ENCODE measurements at regions not wholly inside any gene's neighbourhood (a gene's known extent, or its start where the extent isn't known, plus 50 kb on each side); places are given as distances from the start of the nearest gene placed in this dataset.

- no peak for DNase-seq
Measured at GRCh38 chr5:32990593-32991420, 279.7 kb downstream of the NPR3 start.

- no peak for DNase-seq
Measured at GRCh38 chr5:32991421-32991815, 280.3 kb downstream of the NPR3 start.

DNA sequence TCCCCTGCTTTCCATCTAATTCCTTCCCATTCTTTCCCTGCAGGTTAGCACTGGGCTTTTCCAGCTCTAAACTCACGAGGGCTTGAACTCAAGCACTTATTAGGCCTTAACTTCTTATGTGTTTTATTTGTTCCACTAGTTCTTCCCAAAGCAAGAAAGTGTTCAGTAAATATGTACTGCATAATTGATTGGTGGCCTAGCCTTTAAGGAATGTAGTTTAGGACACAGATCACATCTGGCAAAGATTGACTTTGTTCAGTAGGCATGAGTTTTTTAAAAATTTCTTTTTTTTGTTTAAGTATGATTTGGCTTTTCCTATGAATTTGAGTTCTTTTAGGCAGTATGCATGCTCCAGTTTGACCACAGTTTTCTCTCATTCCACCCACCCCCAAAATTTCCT lies 285.2 kb downstream of the NPR3 start:
- DNase-seq = no peak

DNA sequence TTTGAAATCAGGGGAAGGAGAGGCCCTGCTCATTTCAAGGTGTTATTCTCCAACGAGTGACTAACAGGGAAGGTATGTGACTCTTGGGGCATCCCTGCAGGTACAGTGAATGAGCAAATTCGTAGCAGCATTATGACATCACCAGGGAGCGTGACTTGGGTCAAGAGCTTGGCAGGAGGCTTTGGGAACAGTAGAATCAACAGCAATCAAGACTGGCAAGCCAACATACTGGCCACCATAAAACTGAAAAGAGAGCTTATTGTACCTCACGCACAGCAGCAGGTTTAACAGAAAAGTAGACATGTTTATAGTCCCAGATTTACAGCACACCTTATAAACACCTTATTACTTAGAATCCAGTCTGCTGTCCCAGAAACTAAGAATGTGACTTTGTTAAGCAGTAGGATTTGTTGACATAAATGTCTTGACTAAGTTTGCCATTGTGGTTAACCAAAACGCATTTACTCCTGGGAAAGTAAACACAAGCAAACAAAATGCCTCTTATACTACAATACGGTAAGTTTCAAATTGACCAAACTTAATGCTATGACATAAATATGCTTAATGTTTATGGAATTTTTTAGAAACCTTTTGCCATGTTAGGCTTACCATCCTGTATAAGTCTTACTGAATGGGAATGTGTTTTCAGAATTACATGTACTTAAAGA lies 297.8 kb downstream of the NPR3 start:
- DNase-seq = no peak

- DNase-seq = no peak
Measured at GRCh38 chr5:33010846-33011245, 299.7 kb downstream of the NPR3 start.

GRCh38 chr5:33011801-33012200 lies 300.7 kb downstream of the NPR3 start:
- DNase-seq = no peak

GRCh38 chr5:33023649-33024048 lies 312.5 kb downstream of the NPR3 start:
- no peak for DNase-seq

GRCh38 chr5:33032271-33033070 lies 321.4 kb downstream of the NPR3 start:
- DNase-seq = no peak

- DNase-seq = no peak
Measured at GRCh38 chr5:33033516-33033915, 322.4 kb downstream of the NPR3 start.

DNA sequence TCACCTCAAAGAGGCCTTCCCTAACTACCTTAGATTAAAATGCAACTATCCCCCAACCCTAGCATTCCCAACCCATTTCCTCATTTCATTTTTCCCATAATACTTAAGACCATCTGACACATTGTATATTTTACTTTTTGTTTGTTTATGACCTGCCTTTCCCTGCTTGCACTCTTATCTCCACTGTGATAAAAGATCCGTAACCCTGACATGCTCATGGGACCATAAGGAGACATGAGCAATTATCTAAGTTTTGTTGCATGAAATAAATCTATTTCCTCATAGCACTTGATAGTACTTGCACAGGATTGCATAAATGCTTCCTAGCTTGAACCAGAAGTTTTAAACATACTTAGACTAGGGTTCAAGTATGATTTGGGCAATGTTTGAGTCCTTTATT lies 323.7 kb downstream of the NPR3 start:
- DNase-seq = no peak

DNA sequence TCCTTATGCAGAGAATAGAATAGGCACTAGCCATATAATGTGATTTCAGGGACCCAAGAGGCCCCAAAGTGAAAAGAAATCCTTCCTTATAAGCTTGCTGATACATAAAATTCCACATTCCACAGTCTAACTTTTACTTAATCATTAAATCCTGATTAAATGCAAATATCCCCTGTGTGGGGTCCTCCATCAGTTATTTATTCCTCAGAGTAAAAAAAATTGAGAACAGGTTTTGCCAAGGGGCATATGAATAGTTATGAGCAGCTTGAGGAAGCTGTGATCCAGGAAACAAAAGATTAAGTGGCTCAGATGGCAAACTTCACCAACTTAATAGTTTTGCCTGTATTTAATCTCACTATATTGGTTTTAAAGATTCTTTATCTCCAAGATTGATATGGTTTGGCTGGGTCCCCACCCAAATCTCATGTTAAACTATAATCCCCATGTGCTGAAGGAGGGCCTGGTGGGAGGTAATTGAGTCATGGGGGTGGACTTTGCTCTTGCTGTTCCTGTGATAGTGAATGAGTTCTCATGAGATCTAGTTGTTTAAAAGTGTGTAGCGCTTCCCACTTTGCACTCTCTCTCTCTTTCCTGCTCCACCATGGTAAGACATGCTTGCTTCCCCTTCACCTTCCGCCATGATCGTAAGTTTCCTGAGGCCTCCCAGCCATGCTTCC lies 324.9 kb downstream of the NPR3 start:
- DNase-seq = no peak

- DNase-seq = no peak
Measured at GRCh38 chr5:33037076-33037475, 326.0 kb downstream of the NPR3 start.

DNA sequence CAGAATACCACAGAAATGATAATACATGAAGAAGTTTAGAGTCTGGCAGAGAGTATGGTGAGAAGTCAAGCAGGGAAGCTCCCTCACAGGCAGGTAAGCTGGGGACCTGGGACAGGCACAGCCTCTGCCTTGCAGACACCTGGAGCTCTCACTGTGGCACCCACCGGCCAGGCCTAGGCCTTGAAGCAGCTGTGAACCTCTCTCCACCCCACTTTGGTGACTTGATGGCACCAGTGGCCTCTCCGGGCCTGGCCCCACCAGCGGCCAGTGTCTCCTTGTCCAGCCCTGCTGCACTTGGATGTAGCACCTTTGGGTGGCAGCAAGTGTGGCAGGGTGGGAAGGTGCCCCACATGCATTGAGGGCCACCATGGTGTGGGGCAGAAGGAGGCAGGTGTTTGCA lies 330.5 kb downstream of the NPR3 start:
- no peak for DNase-seq

DNA sequence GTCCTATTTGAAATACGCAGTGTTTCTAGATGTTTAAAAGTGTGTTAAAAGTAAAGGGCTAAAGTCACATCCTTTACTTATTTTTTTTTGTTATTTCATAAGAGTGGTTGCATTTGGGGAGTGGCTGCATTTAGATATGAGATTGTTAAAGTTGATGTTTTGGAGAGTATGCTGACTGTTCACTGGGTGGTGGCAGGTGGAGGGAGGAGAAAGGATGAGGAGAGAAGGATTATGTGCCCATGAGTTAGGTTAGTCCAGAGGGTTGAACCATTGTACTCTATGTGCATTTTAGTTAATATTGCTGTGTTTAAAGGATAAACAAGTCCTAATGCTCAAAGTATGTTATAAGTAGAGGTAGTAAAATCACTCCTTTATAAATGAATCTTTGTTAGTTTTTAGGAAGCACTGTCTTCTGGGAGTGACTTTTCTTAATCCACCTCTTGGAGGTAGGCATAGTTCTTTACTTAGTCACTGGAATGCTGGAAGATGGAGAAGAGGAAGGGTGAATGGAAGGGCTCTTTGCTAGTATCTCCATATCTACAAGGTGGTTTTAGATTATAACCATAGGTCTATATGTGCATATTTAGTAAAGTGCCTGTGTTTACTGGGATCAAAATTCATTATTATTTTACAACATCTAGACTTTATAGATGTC lies 332.3 kb downstream of the NPR3 start:
- DNase-seq = no peak

GRCh38 chr5:33046091-33046490 lies 335.0 kb downstream of the NPR3 start:
- no peak for DNase-seq

DNA sequence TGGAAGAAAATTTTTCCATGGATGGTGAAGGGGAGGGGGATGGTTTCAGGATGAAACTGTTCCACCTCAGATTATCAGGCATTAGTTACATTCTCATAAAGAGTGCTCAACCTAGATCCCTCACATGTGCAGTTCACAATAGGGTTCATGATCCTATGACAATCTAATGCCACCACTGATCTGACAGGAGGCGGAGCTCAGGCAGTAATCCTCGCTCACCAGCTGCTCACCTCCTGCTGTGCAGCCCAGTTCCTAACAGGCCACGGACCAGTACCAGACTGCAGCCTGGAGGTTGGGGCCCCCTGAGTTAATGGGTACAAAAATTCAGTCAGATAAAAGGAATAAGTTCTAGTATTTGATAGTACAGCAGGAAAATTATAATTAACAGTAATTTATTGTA lies 337.2 kb downstream of the NPR3 start:
- DNase-seq = no peak

- DNase-seq = no peak
Measured at GRCh38 chr5:33049298-33049697, 338.2 kb downstream of the NPR3 start.

DNA sequence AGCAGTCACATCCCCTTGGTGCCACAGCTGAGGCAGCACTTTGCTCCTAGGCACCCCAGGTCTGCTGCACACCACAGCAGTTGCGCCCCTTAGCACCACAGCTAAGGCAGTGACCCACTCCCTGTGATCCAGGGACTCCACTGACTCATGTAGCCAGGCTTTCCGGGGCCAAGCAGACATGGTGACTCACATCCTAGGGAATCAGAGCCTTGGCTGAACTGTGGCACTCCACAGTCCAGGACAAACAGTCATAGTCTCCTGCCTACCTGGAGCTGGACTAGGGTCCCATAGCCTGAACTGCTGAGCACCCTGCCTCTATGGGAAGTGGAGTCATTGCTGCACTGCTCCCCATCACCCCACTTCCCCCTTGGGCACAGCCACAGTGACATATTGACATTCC lies 338.7 kb downstream of the NPR3 start:
- DNase-seq = no peak

DNA sequence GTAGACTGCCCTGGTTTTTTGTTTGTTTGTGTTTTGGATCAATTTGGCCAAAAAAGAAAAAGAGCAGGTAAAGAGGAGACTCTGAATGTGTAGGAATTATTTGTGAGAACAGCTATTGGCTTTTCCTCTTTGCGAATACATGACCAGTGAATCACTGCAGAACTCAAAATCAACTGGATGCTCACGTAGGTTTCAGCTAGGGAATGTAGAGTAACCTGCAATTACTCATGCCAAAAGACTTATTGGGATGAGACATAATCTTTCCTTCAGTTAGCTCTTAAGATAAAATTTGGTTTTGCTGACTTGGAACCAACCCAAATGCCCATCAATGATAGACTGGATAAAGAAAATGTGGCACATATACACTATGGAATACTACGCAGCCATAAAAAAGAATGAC lies 348.0 kb downstream of the NPR3 start:
- no peak for DNase-seq

DNA sequence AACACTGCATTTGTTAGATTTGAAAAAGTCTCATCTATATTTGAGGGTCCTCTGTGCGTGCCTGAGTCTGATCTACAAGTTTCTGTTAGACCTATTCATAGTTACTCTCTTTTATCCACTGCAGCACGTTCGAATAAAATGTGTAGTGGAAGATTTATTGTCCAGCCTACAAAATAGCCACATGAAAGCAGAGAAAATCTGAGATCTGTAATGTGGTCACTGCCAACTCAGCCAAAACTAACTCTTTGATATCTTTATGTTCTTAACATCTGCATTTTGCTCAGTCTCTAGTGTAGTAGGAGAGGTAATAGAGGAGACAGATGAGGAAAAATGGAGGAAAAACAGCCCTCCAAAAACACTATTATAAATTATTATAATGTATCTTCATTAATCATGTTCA lies 354.0 kb downstream of the NPR3 start:
- no peak for DNase-seq

GRCh38 chr5:33067291-33067690 lies 356.2 kb downstream of the NPR3 start:
- no peak for DNase-seq

GRCh38 chr5:33068786-33069185 lies 357.7 kb downstream of the NPR3 start:
- DNase-seq = no peak

GRCh38 chr5:33072296-33072695 lies 361.2 kb downstream of the NPR3 start:
- no peak for DNase-seq

All from GF-D8 (cell line).